HG02884 (cell line): ENCODE measurements at regions not wholly inside any gene's neighbourhood (a gene's known extent, or its start where the extent isn't known, plus 50 kb on each side); places are given as distances from the start of the nearest gene placed in this dataset.

Experiments used
- ATAC-seq: cut with Tn5 transposase; IDR thresholded peaks from one replicate; pipeline ENCODE4 v1.9.1; 2021; ENCODE audit warnings: mild to moderate bottlenecking, moderate library complexity; ENCODE audit not compliant: unreplicated experiment

- no peak for ATAC-seq
Measured at GRCh38 chr18:11553098-11553940, 56.1 kb upstream of the SLC35G4 start.

GRCh38 chr18:11548916-11549551, 60.4 kb upstream of the SLC35G4 start:
- ATAC-seq = no peak

- ATAC-seq = no peak
Measured at GRCh38 chr18:11548396-11548795, 61.0 kb upstream of the SLC35G4 start.

- no peak for ATAC-seq
Measured at GRCh38 chr18:11544060-11544633, 65.2 kb upstream of the SLC35G4 start.

GRCh38 chr18:11541179-11541578, 68.2 kb upstream of the SLC35G4 start:
- no peak for ATAC-seq

- no peak for ATAC-seq
Measured at GRCh38 chr18:11533942-11534496, 75.4 kb upstream of the SLC35G4 start.

- ATAC-seq = no peak
Measured at GRCh38 chr18:11533513-11533890, 75.9 kb upstream of the SLC35G4 start.

- no peak for ATAC-seq
Measured at GRCh38 chr18:11532758-11533512, 76.5 kb upstream of the SLC35G4 start.

- ATAC-seq = no peak
Measured at GRCh38 chr18:11529081-11529480, 80.3 kb upstream of the SLC35G4 start.

- no peak for ATAC-seq
Measured at GRCh38 chr18:11526675-11527074, 82.7 kb upstream of the SLC35G4 start.

- ATAC-seq = no peak
Measured at GRCh38 chr18:11523804-11524203, 85.6 kb upstream of the SLC35G4 start.

- no peak for ATAC-seq
Measured at GRCh38 chr18:11522992-11523391, 86.4 kb upstream of the SLC35G4 start.

GRCh38 chr18:11521853-11522252, 87.5 kb upstream of the SLC35G4 start:
- ATAC-seq = no peak

- no peak for ATAC-seq
Measured at GRCh38 chr18:11520536-11520935, 88.9 kb upstream of the SLC35G4 start.

GRCh38 chr18:11518788-11519685, 90.4 kb upstream of the SLC35G4 start:
- peak; percentile 93 for ATAC-seq

GRCh38 chr18:11517704-11518103, 91.7 kb upstream of the SLC35G4 start:
- no peak for ATAC-seq

- no peak for ATAC-seq
Measured at GRCh38 chr18:11516751-11517503, 92.5 kb upstream of the SLC35G4 start.

GRCh38 chr18:11514267-11514666, 95.1 kb upstream of the SLC35G4 start:
- ATAC-seq = no peak
